Osteocyte (in vitro differentiated cells): ENCODE measurements at regions not wholly inside any gene's neighbourhood (a gene's known extent, or its start where the extent isn't known, plus 50 kb on each side); places are given as distances from the start of the nearest gene placed in this dataset.

Experiments used
- DNase-seq: peaks from one replicate; pipeline ENCODE4 v3.0.0; 2021; ENCODE audit warnings: mixed read lengths; ENCODE audit not compliant: unreplicated experiment; ENCODE audit errors: extremely low spot score
- H3K27ac Mint-ChIP-seq: one replicate; pipeline ENCODE4 v1.8.0; 2021; ENCODE audit warnings: mild to moderate bottlenecking, mixed read lengths; ENCODE audit not compliant: unreplicated experiment
- H3K27me3 Mint-ChIP-seq: one replicate; pipeline ENCODE4 v1.8.0; 2021; ENCODE audit warnings: mixed read lengths; ENCODE audit not compliant: unreplicated experiment
- H3K36me3 Mint-ChIP-seq: one replicate; pipeline ENCODE4 v1.8.0; 2021; ENCODE audit warnings: mixed read lengths; ENCODE audit not compliant: unreplicated experiment
- H3K4me1 Mint-ChIP-seq: one replicate; pipeline ENCODE4 v1.8.0; 2021; ENCODE audit warnings: mixed read lengths; ENCODE audit not compliant: unreplicated experiment
- H3K4me3 Mint-ChIP-seq: one replicate; pipeline ENCODE4 v1.8.0; 2021; ENCODE audit warnings: mild to moderate bottlenecking, moderate library complexity, mixed read lengths; ENCODE audit not compliant: unreplicated experiment
- H3K9me3 Mint-ChIP-seq: one replicate; pipeline ENCODE4 v1.8.0; 2021; ENCODE audit warnings: mixed read lengths; ENCODE audit not compliant: unreplicated experiment
- CTCF ChIP-seq: fragments of 200-600 bp; sonication (generic); IDR thresholded peaks from 2 replicates; pipeline ENCODE4 v1.5.0; 2021; ENCODE audit warnings: antibody characterized with exemption, mild to moderate bottlenecking, moderate library complexity

- Mint-ChIP-seq H3K36me3 (no peaks in the 10 kb centered on the region), H3K4me3 (no peak overlapping the region), H3K27me3 (peaks cover 19% of the 10 kb centered on the region), H3K27ac (no peak overlapping the region), H3K9me3 (no peaks in the 10 kb centered on the region), H3K4me1 (no peaks in the 10 kb centered on the region)
- no peak for TF ChIP-seq CTCF
- peak; percentile 80 for DNase-seq
These were observed 168.4 kb downstream of the VEGFA start for GRCh38 chr6:43938178-43939105.

- no peak for TF ChIP-seq CTCF
- peak; percentile 62 for DNase-seq
- H3K4me1 Mint-ChIP-seq = peaks cover 7% of the 10 kb centered on the region
- H3K27me3 Mint-ChIP-seq = peaks cover 19% of the 10 kb centered on the region
- H3K9me3 Mint-ChIP-seq = no peaks in the 10 kb centered on the region
- no peak overlapping the region for H3K27ac Mint-ChIP-seq
- no peaks in the 10 kb centered on the region for H3K36me3 Mint-ChIP-seq
- H3K4me3 Mint-ChIP-seq = no peak overlapping the region
These were observed 167.5 kb downstream of the VEGFA start for GRCh38 chr6:43937236-43938177.

GRCh38 chr6:43936476-43936875 is 166.5 kb downstream of the VEGFA start:
- peaks cover 19% of the 10 kb centered on the region for H3K27me3 Mint-ChIP-seq
- H3K4me3 Mint-ChIP-seq = no peak overlapping the region
- no peaks in the 10 kb centered on the region for H3K9me3 Mint-ChIP-seq
- no peak for TF ChIP-seq CTCF
- no peak for DNase-seq
- peaks cover 8% of the 10 kb centered on the region for H3K4me1 Mint-ChIP-seq
- no peaks in the 10 kb centered on the region for H3K36me3 Mint-ChIP-seq
- H3K27ac Mint-ChIP-seq = no peak overlapping the region

- DNase-seq = no peak
- Mint-ChIP-seq H3K4me1 (peaks cover 8% of the 10 kb centered on the region), H3K27ac (no peak overlapping the region), H3K9me3 (no peaks in the 10 kb centered on the region), H3K36me3 (no peaks in the 10 kb centered on the region), H3K27me3 (peaks cover 19% of the 10 kb centered on the region), H3K4me3 (no peak overlapping the region)
- TF ChIP-seq CTCF = no peak
These were observed 166.0 kb downstream of the VEGFA start for GRCh38 chr6:43935921-43936439.
